Gastrocnemius medialis (tissue), 4 donors: ENCODE measurements at regions not wholly inside any gene's neighbourhood (a gene's known extent, or its start where the extent isn't known, plus 50 kb on each side); places are given as distances from the start of the nearest gene placed in this dataset.

ENCODE experiments used
- CTCF ChIP-seq, 5 experiments: fragments of 450-650 bp in 3 of 5; fragments of 200-600 bp in 2 of 5; sonication (generic) in 2 of 5; IDR thresholded peaks in 4 of 5; conservative IDR thresholded peaks in 1 of 5; 1 replicate in 4 of 5; 2 replicates in 1 of 5; pipeline ENCODE4 v1.5.1; 2016 to 2019; ENCODE audit warnings: antibody characterized with exemption in 5 of 5, mild to moderate bottlenecking in 3 of 5, moderate library complexity in 3 of 5
- POLR2A ChIP-seq, 2 donors: fragments of 450-650 bp; IDR thresholded peaks; one replicate each; pipeline ENCODE4 v1.6.1; 2017; ENCODE audit warnings: antibody characterized with exemption in 2 of 2, mild to moderate bottlenecking in 2 of 2, moderate library complexity in 2 of 2

GRCh38 chr21:30963502-30963901 is 74.8 kb downstream of the KRTAP19-8 start:
- TF ChIP-seq POLR2A (IDR thresholded peaks at IDR 0.05): no peak
- no peak for TF ChIP-seq CTCF (IDR thresholded peaks at IDR 0.05 in 4 of 5, conservative IDR thresholded peaks at IDR 0.05 in 1 of 5)
